Astrocyte (in vitro differentiated cells and primary cell): ENCODE measurements at regions not wholly inside any gene's neighbourhood (a gene's known extent, or its start where the extent isn't known, plus 50 kb on each side); places are given as distances from the start of the nearest gene placed in this dataset.

ENCODE experiments used
- EZH2 ChIP-seq: IDR thresholded peaks from 2 replicates; pipeline ENCODE4 v1.6.1; 2012; ENCODE audit warnings: mild to moderate bottlenecking, low read length, inconsistent platforms; ENCODE audit not compliant: insufficient read depth
- TF ChIP-seq, protein P1 (sequence below): IDR thresholded peaks from 2 replicates; pipeline ENCODE4 v1.5.1; 2011; ENCODE audit warnings: low read depth, mild to moderate bottlenecking, inconsistent platforms, low read length, moderate library complexity; ENCODE audit not compliant: insufficient read depth

DNA sequence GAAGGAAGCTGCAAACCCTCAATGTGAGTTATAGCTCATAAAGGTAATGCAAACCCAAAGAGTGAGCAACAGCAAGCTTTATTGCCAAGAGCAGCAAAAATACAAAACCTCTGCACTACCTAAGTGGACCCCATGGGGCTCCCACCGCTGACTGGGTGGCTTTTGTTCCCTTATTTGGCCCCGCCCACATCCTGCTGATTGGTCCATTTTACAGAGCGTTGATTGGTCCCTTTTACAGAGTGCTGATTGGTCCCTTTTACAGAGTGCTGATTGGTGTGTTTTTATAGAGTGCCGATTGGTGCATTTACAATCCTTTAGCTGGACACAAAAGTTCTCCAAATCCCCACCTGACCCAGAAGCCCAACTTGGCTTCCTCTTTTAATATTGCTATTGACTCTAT is 154.5 kb upstream of the NSMCE3 start:
- TF ChIP-seq, protein P1, sequence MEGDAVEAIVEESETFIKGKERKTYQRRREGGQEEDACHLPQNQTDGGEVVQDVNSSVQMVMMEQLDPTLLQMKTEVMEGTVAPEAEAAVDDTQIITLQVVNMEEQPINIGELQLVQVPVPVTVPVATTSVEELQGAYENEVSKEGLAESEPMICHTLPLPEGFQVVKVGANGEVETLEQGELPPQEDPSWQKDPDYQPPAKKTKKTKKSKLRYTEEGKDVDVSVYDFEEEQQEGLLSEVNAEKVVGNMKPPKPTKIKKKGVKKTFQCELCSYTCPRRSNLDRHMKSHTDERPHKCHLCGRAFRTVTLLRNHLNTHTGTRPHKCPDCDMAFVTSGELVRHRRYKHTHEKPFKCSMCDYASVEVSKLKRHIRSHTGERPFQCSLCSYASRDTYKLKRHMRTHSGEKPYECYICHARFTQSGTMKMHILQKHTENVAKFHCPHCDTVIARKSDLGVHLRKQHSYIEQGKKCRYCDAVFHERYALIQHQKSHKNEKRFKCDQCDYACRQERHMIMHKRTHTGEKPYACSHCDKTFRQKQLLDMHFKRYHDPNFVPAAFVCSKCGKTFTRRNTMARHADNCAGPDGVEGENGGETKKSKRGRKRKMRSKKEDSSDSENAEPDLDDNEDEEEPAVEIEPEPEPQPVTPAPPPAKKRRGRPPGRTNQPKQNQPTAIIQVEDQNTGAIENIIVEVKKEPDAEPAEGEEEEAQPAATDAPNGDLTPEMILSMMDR, result no peak
- TF ChIP-seq EZH2, result no peak
